ENCODE measurements at regions not wholly inside any gene's neighbourhood (a gene's known extent, or its start where the extent isn't known, plus 50 kb on each side); places are given as distances from the start of the nearest gene placed in this dataset.

DNA sequence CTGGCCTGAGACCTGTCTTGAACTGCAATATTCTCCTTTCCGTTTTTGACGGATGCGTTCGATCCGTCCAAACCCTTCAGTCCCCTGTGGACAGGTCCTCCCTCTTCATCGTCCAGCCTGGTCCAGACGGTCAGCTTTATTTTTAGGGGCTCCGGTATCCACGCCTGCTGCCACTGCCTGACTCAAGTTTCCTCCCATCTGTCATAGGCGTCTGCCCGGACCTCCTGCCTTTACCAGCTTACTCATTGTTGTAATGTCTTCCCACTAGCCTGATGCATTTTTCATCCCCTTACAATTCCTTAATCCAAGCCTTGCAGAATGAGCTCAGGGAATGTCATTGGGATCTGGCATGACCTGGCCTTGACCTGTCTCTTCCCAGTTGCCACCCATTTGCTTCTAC, 145.8 kb downstream of the TENT4A start:
- TF ChIP-seq, protein P1, sequence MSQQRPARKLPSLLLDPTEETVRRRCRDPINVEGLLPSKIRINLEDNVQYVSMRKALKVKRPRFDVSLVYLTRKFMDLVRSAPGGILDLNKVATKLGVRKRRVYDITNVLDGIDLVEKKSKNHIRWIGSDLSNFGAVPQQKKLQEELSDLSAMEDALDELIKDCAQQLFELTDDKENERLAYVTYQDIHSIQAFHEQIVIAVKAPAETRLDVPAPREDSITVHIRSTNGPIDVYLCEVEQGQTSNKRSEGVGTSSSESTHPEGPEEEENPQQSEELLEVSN (IDR thresholded peaks at IDR 0.05) = no peak
- TF ChIP-seq, protein P2, sequence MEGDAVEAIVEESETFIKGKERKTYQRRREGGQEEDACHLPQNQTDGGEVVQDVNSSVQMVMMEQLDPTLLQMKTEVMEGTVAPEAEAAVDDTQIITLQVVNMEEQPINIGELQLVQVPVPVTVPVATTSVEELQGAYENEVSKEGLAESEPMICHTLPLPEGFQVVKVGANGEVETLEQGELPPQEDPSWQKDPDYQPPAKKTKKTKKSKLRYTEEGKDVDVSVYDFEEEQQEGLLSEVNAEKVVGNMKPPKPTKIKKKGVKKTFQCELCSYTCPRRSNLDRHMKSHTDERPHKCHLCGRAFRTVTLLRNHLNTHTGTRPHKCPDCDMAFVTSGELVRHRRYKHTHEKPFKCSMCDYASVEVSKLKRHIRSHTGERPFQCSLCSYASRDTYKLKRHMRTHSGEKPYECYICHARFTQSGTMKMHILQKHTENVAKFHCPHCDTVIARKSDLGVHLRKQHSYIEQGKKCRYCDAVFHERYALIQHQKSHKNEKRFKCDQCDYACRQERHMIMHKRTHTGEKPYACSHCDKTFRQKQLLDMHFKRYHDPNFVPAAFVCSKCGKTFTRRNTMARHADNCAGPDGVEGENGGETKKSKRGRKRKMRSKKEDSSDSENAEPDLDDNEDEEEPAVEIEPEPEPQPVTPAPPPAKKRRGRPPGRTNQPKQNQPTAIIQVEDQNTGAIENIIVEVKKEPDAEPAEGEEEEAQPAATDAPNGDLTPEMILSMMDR (IDR thresholded peaks at IDR 0.05; ENCODE audit: control extremely low read depth in 1 of 3, insufficient read depth in 1 of 3, low read depth in 1 of 3, low read length in 3 of 3) = no peak
- no peak for TF ChIP-seq POLR2A (IDR thresholded peaks at IDR 0.05; ENCODE audit: control extremely low read depth in 1 of 2, low read depth in 2 of 2, low read length in 2 of 2)

Measured in H1 (cell line).